ENCODE measurements at regions not wholly inside any gene's neighbourhood (a gene's known extent, or its start where the extent isn't known, plus 50 kb on each side); places are given as distances from the start of the nearest gene placed in this dataset.

DNA sequence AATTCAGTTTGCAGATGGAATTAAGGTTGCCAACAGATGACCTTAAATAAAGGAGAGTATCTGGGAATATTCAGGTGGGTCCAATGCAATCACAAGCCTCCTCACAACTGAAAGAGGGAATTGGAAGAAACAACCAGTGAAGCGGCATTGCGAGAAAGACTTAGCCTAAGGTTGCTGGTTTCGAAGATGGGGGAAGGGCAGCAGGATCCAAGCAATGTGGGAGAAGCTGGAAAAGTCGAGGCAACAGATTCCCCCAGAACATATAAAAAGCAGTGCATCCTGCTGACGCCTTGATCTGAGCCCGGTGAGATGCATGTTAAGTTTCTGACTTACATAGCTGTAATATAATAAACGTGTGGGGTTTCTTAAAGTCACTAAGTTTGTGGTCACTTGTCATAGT is 162.5 kb downstream of the NDUFA10 start:
- 94% methylated on average over 7 of the region's 7 CpGs for WGBS
- peaks cover 0 to 7% of the 10 kb centered on the region in 2 donors for H3K9me3 ChIP-seq (ENCODE audit: control insufficient read depth in 2 of 2, insufficient read depth in 1 of 2, low read length in 1 of 2)
- no peaks in the 10 kb centered on the region for H3K36me3 ChIP-seq (ENCODE audit: control insufficient read depth in 2 of 2, insufficient read depth in 2 of 2, low read length in 1 of 2)
- H3K4me1 ChIP-seq (ENCODE audit: control insufficient read depth in 2 of 2, insufficient read depth in 2 of 2, low read length in 2 of 2) = no peaks in the 10 kb centered on the region
- H3K27me3 ChIP-seq (ENCODE audit: control insufficient read depth in 2 of 2, insufficient read depth in 1 of 2, low read length in 1 of 2) = no peaks in the 10 kb centered on the region
- no peak for DNase-seq (ENCODE audit: low read depth in 6 of 9, low spot score in 9 of 9)
- no peak overlapping the region for H3K27ac ChIP-seq (ENCODE audit: low read depth in 1 of 2, low read length in 1 of 2)
- no peak overlapping the region for H3K4me3 ChIP-seq (ENCODE audit: low read length in 2 of 2)

DNA sequence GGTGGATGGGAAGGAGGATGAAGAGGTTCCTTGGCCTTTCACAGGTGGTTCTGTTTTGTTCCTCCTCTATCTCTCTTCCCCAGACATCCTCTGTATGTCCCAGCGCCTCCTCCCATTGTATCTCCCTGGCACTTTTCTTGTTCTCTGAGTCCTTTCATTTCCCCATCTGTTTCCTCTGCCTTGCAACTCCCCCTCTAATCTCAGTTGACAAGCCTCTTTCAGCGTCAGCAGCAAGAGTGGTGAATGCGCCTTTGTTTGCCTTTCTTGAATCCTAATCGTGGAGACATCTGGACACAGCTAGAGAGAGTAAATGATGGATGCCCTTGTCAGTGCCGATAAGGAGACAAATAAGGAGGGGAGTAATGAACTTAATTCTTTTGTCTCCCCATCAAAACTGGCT is 167.0 kb downstream of the NDUFA10 start:
- 5% methylated on average over 5 of the region's 5 CpGs for WGBS
- no peak overlapping the region for H3K4me3 ChIP-seq (ENCODE audit: low read length in 2 of 2)
- no peak overlapping the region for H3K27ac ChIP-seq (ENCODE audit: low read depth in 1 of 2, low read length in 1 of 2)
- no peaks in the 10 kb centered on the region for H3K9me3 ChIP-seq (ENCODE audit: control insufficient read depth in 2 of 2, insufficient read depth in 1 of 2, low read length in 1 of 2)
- H3K4me1 ChIP-seq (ENCODE audit: control insufficient read depth in 2 of 2, insufficient read depth in 2 of 2, low read length in 2 of 2) = no peaks in the 10 kb centered on the region
- peak in 1 of 9 donors; percentile 22 for DNase-seq (ENCODE audit: low read depth in 6 of 9, low spot score in 9 of 9)
- peaks cover 0 to 2% of the 10 kb centered on the region in 2 donors for H3K27me3 ChIP-seq (ENCODE audit: control insufficient read depth in 2 of 2, insufficient read depth in 1 of 2, low read length in 1 of 2)
- no peaks in the 10 kb centered on the region for H3K36me3 ChIP-seq (ENCODE audit: control insufficient read depth in 2 of 2, insufficient read depth in 2 of 2, low read length in 1 of 2)

DNA sequence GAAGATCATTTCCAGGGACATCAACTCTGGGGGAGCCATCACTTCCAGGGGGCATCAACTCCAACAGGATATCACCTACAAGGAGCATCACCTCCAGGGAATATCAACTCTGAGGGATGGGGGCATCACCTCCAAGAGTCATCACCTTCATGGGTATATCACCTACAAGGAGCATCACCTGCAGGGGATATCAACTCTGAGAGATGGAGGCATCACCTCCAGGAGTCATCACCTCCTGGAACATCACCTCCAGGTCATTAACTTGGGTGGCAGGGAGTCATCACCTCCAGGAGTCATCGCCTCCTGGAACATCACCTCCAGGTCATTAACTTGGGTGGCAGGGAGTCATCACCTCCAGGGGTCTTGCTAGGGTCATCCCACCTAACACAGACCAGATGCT is 167.6 kb downstream of the NDUFA10 start:
- Histone ChIP-seq H3K36me3 (ENCODE audit: control insufficient read depth in 2 of 2, insufficient read depth in 2 of 2, low read length in 1 of 2) (no peaks in the 10 kb centered on the region), H3K9me3 (ENCODE audit: control insufficient read depth in 2 of 2, insufficient read depth in 1 of 2, low read length in 1 of 2) (no peaks in the 10 kb centered on the region), H3K4me3 (ENCODE audit: low read length in 2 of 2) (no peak overlapping the region), H3K27ac (ENCODE audit: low read depth in 1 of 2, low read length in 1 of 2) (no peak overlapping the region), H3K27me3 (ENCODE audit: control insufficient read depth in 2 of 2, insufficient read depth in 1 of 2, low read length in 1 of 2) (peaks cover 0 to 2% of the 10 kb centered on the region in 2 donors), H3K4me1 (ENCODE audit: control insufficient read depth in 2 of 2, insufficient read depth in 2 of 2, low read length in 2 of 2) (no peaks in the 10 kb centered on the region)
- WGBS = 96% methylated on average over 1 of the region's 1 CpG
- no peak for DNase-seq (ENCODE audit: low read depth in 6 of 9, low spot score in 9 of 9)

DNA sequence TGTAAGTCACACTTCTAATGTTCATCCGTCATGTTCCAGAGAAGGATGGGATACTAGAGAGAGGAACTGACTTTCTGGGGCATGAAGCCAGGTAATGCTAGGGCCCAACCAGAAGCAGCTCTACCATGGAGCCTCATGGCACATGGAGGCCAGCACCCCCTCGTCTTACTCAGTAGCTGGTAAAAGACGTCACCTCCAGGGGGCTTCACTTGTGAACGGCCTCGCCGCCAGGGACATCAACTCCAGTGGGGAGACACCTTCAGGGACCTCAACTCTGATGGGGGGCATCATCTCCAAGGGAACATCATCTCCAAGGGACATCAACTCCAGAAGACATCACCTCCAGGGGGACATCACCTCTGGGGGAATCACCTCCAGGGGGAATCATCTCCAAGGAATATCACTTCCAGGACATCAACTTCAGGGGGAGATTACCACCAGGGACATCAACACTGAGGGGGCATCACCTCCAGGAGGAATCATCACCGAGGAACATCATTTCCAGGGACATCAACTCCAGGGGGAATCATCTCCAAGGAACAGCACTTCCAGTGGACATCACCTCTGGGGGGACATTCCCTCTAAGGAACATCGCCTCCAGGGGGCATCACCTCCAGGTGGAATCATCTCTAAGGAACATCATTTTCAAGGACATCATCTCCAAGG is 168.4 kb downstream of the NDUFA10 start:
- H3K27me3 ChIP-seq (ENCODE audit: control insufficient read depth in 2 of 2, insufficient read depth in 1 of 2, low read length in 1 of 2) = peaks cover 0 to 2% of the 10 kb centered on the region in 2 donors
- WGBS = 99% methylated on average over 8 of the region's 8 CpGs
- no peaks in the 10 kb centered on the region for H3K36me3 ChIP-seq (ENCODE audit: control insufficient read depth in 2 of 2, insufficient read depth in 2 of 2, low read length in 1 of 2)
- H3K4me3 ChIP-seq (ENCODE audit: low read length in 2 of 2) = no peak overlapping the region
- no peak for DNase-seq (ENCODE audit: low read depth in 6 of 9, low spot score in 9 of 9)
- H3K27ac ChIP-seq (ENCODE audit: low read depth in 1 of 2, low read length in 1 of 2) = no peak overlapping the region
- H3K4me1 ChIP-seq (ENCODE audit: control insufficient read depth in 2 of 2, insufficient read depth in 2 of 2, low read length in 2 of 2) = no peaks in the 10 kb centered on the region
- H3K9me3 ChIP-seq (ENCODE audit: control insufficient read depth in 2 of 2, insufficient read depth in 1 of 2, low read length in 1 of 2) = peaks cover 0 to 3% of the 10 kb centered on the region in 2 donors

DNA sequence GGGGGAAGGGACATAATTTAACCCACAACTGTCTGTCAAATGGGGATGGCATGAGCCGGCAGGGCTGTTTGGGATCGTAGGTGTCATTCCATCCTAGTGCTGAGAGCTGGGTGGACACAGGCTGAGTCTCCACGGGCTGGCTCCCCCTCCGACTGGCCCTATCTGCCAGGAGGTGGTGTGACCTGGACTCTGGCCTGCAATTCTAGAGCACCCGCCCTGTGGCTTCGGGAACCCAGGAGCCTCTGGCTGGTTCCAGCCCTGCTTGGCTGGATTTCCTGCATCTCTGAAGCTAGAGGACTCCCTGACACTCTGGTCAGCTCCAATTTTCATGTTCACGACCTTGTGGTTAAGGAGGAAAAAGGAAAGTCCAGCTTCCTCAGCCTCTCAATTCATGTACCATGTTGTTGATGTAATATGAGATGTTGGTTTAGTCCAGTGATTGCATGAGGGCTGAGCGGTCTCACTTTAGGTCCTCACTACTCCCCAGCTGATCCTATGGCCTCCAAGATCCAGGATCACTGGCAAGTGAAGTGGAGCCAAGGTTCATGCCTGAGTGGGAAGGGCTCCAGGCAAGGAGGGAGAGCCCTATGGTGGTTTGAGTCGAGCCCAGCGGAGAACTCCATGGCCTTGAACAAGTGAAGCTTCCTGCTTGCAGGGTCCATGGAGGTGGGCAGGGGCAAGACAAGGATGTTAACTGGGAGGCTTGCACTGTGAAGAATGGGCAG is 169.1 kb downstream of the NDUFA10 start:
- Histone ChIP-seq H3K4me1 (ENCODE audit: control insufficient read depth in 2 of 2, insufficient read depth in 2 of 2, low read length in 2 of 2) (no peaks in the 10 kb centered on the region), H3K9me3 (ENCODE audit: control insufficient read depth in 2 of 2, insufficient read depth in 1 of 2, low read length in 1 of 2) (peaks cover 0 to 3% of the 10 kb centered on the region in 2 donors), H3K27me3 (ENCODE audit: control insufficient read depth in 2 of 2, insufficient read depth in 1 of 2, low read length in 1 of 2) (peaks cover 0 to 2% of the 10 kb centered on the region in 2 donors), H3K27ac (ENCODE audit: low read depth in 1 of 2, low read length in 1 of 2) (no peak overlapping the region), H3K4me3 (ENCODE audit: low read length in 2 of 2) (no peak overlapping the region), H3K36me3 (ENCODE audit: control insufficient read depth in 2 of 2, insufficient read depth in 2 of 2, low read length in 1 of 2) (no peaks in the 10 kb centered on the region)
- WGBS = 94% methylated on average over 10 of the region's 10 CpGs
- DNase-seq (ENCODE audit: low read depth in 6 of 9, low spot score in 9 of 9) = no peak

DNA sequence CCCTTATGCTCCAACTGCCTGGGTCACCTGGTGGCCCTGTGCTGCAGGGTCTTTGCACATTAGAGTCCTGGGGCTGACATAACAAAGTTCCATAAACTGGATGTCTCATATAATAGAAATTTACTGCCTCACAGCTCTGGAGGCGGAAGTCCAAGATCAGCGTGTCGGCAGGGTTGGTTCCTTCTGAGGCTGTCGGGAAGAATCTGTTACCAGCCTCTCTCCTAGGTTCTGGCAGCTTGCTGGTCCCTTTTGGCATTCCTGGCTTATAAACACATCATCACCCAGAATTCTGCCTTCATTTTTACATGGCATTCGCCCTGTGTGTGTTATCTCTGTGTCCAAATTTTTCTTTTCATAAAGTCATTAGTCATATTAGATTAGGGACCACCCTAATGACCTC is 170.5 kb downstream of the NDUFA10 start:
- Histone ChIP-seq H3K27me3 (ENCODE audit: control insufficient read depth in 2 of 2, insufficient read depth in 1 of 2, low read length in 1 of 2) (peaks cover 0 to 2% of the 10 kb centered on the region in 2 donors), H3K9me3 (ENCODE audit: control insufficient read depth in 2 of 2, insufficient read depth in 1 of 2, low read length in 1 of 2) (peaks cover 0 to 3% of the 10 kb centered on the region in 2 donors), H3K36me3 (ENCODE audit: control insufficient read depth in 2 of 2, insufficient read depth in 2 of 2, low read length in 1 of 2) (no peaks in the 10 kb centered on the region), H3K4me1 (ENCODE audit: control insufficient read depth in 2 of 2, insufficient read depth in 2 of 2, low read length in 2 of 2) (no peaks in the 10 kb centered on the region), H3K4me3 (ENCODE audit: low read length in 2 of 2) (no peak overlapping the region), H3K27ac (ENCODE audit: low read depth in 1 of 2, low read length in 1 of 2) (no peak overlapping the region)
- DNase-seq (ENCODE audit: low read depth in 6 of 9, low spot score in 9 of 9) = no peak
- 95% methylated on average over 5 of the region's 5 CpGs for WGBS

DNA sequence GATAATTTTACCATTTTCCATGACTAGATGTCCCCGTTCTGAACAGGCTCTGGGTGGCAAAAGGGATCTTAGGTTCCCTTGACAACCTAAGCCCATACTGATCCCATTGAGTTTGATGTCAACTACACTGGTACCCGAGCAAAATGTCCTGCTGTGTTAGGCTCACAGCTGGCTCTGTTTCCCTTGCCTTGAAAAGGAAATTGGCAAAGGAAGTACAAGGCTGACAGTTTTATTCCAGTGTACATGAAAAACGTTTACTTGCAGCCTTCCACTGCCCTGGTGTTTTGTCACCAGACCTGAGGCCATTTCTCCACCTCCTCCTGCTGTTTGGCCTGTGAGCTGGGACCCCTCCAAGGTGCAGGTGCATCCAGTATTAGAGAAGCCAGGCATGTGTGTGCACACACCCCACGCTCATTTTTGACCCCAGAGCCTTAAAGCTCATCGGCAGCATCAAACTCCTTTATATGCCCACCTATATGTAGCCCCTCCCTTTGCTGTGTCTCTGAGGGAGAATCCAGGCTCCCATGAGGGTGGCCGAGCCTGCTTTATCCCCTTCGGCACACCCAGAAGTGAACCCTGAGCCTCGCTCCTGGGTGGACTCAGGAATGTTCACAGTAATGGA is 171.3 kb downstream of the NDUFA10 start:
- H3K36me3 ChIP-seq (ENCODE audit: control insufficient read depth in 2 of 2, insufficient read depth in 2 of 2, low read length in 1 of 2) = no peaks in the 10 kb centered on the region
- H3K4me3 ChIP-seq (ENCODE audit: low read length in 2 of 2) = no peak overlapping the region
- no peak for DNase-seq (ENCODE audit: low read depth in 6 of 9, low spot score in 9 of 9)
- peaks cover 0 to 3% of the 10 kb centered on the region in 2 donors for H3K9me3 ChIP-seq (ENCODE audit: control insufficient read depth in 2 of 2, insufficient read depth in 1 of 2, low read length in 1 of 2)
- H3K4me1 ChIP-seq (ENCODE audit: control insufficient read depth in 2 of 2, insufficient read depth in 2 of 2, low read length in 2 of 2) = no peaks in the 10 kb centered on the region
- H3K27ac ChIP-seq (ENCODE audit: low read depth in 1 of 2, low read length in 1 of 2) = no peak overlapping the region
- WGBS = 80% methylated on average over 8 of the region's 8 CpGs
- H3K27me3 ChIP-seq (ENCODE audit: control insufficient read depth in 2 of 2, insufficient read depth in 1 of 2, low read length in 1 of 2) = peaks cover 0 to 2% of the 10 kb centered on the region in 2 donors

DNA sequence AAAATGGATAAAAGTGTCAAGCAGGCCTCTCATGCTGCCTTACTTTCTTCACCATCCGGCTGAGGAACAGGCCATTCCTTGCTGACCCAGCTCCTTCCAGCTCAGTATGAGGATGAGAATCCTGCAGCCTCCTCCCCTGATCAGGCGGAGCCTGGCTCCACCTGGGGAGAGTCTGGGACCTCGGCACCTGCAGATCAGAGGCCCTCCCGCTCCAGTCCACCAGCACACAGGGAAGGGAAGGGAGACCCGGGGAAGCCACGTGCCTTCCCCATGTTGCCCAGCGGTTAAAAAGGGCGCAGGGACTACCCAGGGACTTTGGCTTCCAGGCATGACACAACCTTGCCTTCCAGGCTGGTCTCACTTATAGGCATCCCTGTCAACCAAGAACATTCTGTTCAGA is 172.0 kb downstream of the NDUFA10 start:
- WGBS = 95% methylated on average over 8 of the region's 8 CpGs
- no peak for DNase-seq (ENCODE audit: low read depth in 6 of 9, low spot score in 9 of 9)

DNA sequence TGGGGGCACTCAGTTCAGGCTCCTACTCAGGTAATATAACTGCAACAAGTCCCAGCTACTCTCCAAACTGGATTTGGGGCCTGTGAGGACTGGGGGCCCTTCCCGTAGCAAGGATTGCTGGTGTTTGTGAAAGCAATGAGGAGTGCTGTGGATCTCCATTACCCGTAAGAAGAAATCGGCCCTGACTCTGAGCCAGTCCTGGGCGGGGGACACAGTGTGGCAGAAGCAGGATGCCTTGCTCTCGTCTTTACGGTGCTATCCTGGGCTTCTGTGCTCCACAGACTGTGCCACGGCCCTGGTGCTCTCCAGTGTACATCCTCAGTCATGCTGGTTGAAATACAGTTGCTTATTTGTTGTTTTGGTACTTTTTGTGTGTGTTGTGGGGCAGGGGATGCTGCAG is 172.9 kb downstream of the NDUFA10 start:
- WGBS = 95% methylated on average over 7 of the region's 7 CpGs
- Histone ChIP-seq H3K36me3 (ENCODE audit: control insufficient read depth in 2 of 2, insufficient read depth in 2 of 2, low read length in 1 of 2) (no peaks in the 10 kb centered on the region), H3K9me3 (ENCODE audit: control insufficient read depth in 2 of 2, insufficient read depth in 1 of 2, low read length in 1 of 2) (peaks cover 0 to 5% of the 10 kb centered on the region in 2 donors), H3K4me1 (ENCODE audit: control insufficient read depth in 2 of 2, insufficient read depth in 2 of 2, low read length in 2 of 2) (no peaks in the 10 kb centered on the region), H3K27ac (ENCODE audit: low read depth in 1 of 2, low read length in 1 of 2) (no peak overlapping the region), H3K27me3 (ENCODE audit: control insufficient read depth in 2 of 2, insufficient read depth in 1 of 2, low read length in 1 of 2) (peaks cover 0 to 2% of the 10 kb centered on the region in 2 donors), H3K4me3 (ENCODE audit: low read length in 2 of 2) (no peak overlapping the region)
- DNase-seq (ENCODE audit: low read depth in 6 of 9, low spot score in 9 of 9) = no peak

More for the DNA sequence above, 172.0 kb downstream of the NDUFA10 start:
- Histone ChIP-seq H3K9me3 (ENCODE audit: control insufficient read depth in 2 of 2, insufficient read depth in 1 of 2, low read length in 1 of 2) (peaks cover 0 to 3% of the 10 kb centered on the region in 2 donors), H3K36me3 (ENCODE audit: control insufficient read depth in 2 of 2, insufficient read depth in 2 of 2, low read length in 1 of 2) (no peaks in the 10 kb centered on the region), H3K27ac (ENCODE audit: low read depth in 1 of 2, low read length in 1 of 2) (no peak overlapping the region), H3K4me1 (ENCODE audit: control insufficient read depth in 2 of 2, insufficient read depth in 2 of 2, low read length in 2 of 2) (no peaks in the 10 kb centered on the region), H3K4me3 (ENCODE audit: low read length in 2 of 2) (no peak overlapping the region), H3K27me3 (ENCODE audit: control insufficient read depth in 2 of 2, insufficient read depth in 1 of 2, low read length in 1 of 2) (peaks cover 0 to 2% of the 10 kb centered on the region in 2 donors)
